ENCODE measurements at regions not wholly inside any gene's neighbourhood (a gene's known extent, or its start where the extent isn't known, plus 50 kb on each side); places are given as distances from the start of the nearest gene placed in this dataset.

DNA sequence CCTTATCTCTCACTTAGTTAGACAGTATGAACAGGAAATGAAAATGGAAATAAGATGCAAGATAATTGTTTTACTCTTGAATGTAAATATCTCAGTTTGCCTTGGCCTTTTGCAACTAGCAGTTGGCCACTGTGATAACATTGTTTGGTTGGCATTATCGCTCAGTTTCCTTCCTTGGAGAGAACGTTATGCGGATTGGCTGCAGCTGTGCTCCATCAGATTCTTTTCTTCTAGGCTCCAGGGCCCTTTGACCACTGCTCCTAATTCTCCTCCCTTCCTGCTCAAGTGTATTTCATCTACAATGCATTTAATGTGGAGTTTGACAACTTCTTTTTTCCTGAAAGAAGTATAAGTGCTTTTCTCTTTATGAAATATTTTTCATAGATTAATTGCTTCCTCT is 284.2 kb downstream of the ADAMTS20 start:
- TF ChIP-seq, protein P1, sequence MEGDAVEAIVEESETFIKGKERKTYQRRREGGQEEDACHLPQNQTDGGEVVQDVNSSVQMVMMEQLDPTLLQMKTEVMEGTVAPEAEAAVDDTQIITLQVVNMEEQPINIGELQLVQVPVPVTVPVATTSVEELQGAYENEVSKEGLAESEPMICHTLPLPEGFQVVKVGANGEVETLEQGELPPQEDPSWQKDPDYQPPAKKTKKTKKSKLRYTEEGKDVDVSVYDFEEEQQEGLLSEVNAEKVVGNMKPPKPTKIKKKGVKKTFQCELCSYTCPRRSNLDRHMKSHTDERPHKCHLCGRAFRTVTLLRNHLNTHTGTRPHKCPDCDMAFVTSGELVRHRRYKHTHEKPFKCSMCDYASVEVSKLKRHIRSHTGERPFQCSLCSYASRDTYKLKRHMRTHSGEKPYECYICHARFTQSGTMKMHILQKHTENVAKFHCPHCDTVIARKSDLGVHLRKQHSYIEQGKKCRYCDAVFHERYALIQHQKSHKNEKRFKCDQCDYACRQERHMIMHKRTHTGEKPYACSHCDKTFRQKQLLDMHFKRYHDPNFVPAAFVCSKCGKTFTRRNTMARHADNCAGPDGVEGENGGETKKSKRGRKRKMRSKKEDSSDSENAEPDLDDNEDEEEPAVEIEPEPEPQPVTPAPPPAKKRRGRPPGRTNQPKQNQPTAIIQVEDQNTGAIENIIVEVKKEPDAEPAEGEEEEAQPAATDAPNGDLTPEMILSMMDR (IDR thresholded peaks at IDR 0.05), result no peak
- no peak for TF ChIP-seq POLR2AphosphoS5 (IDR thresholded peaks at IDR 0.05; ENCODE audit: insufficient read depth in 1 of 2, low read depth in 1 of 2)

Data from vagina (tissue), 2 donors.